ENCODE measurements at regions not wholly inside any gene's neighbourhood (a gene's known extent, or its start where the extent isn't known, plus 50 kb on each side); places are given as distances from the start of the nearest gene placed in this dataset.

- H4K20me1 ChIP-seq (ENCODE audit: insufficient read depth, low read length) = no peaks in the 10 kb centered on the region
- H2BK20ac ChIP-seq (ENCODE audit: low read depth, low read length) = 0 out of 2 replicates have a peak overlapping the region, but pooled peaks have one; percentile 16
- H3K4me2 ChIP-seq (ENCODE audit: low read depth, low read length) = no peak overlapping the region
- H2BK120ac ChIP-seq (ENCODE audit: low read depth, low read length) = peak overlapping the region; percentile 92; the same call in 1 of the 2 replicates
- H4K5ac ChIP-seq (ENCODE audit: low read depth, low read length) = no peak overlapping the region
- H2AK5ac ChIP-seq (ENCODE audit: low read depth, low read length) = no peak overlapping the region
- in situ Hi-C loops (cut with MboI; ENCODE audit: low sequenced_read_pairs) = loop anchor here (10.0 kb wide), 1 partner anchor 347 kb away; the partner anchor contains the start of gene RNF183
- peaks cover 17% of the 10 kb centered on the region for H3K4me1 ChIP-seq (ENCODE audit: control insufficient read depth, insufficient read depth, low read length)
- BruUV-seq (replicated peaks) = no TSS peak
- H3K9ac ChIP-seq (ENCODE audit: low read depth, low read length) = no peak overlapping the region
- ChIA-PET CTCF (no interaction called here), POLR2A (ENCODE audit: unreplicated experiment) (no interaction called here)
- no peak overlapping the region for H3K4me3 ChIP-seq (ENCODE audit: insufficient read depth, low read depth, low read length)
- H3K18ac ChIP-seq (ENCODE audit: low read depth, low read length) = no peak overlapping the region
- dilution Hi-C loops (cut with HindIII; ENCODE audit: low sequenced_read_pairs, unreplicated experiment) = no loop called here
- no CpG with 5 or more reads among the region's 3 CpGs for WGBS, 2 experiments (ENCODE audit: extremely low coverage in 2 of 2, insufficient read length in 1 of 2)
- peaks cover 30% of the 10 kb centered on the region for H3K9me1 ChIP-seq (ENCODE audit: insufficient read depth, low read length)
- H2BK5ac ChIP-seq (ENCODE audit: low read depth, low read length, poor library complexity, severe bottlenecking) = no peak overlapping the region
- H3K14ac ChIP-seq (replicated peaks; ENCODE audit: low read depth, low read length) = no peak overlapping the region
- peak overlapping the region; percentile 69 for H2AK9ac ChIP-seq (replicated peaks; ENCODE audit: low read depth, low read length, poor library complexity)
- H3K27ac ChIP-seq (ENCODE audit: insufficient read depth, low read length) = no peak overlapping the region
- H3K4ac ChIP-seq (ENCODE audit: low read depth, low read length) = 0 out of 2 replicates have a peak overlapping the region, but pooled peaks have one; percentile 78
- H4K8ac ChIP-seq (ENCODE audit: low read depth in 2 of 2, low read length in 2 of 2) = no peak overlapping the region
- TF ChIP-seq MAZ (IDR thresholded peaks at IDR 0.05; ENCODE audit: borderline replicate concordance, low read depth, low read length) (no peak), POLR2A (IDR thresholded peaks at IDR 0.05; ENCODE audit: low read depth, low read length) (no peak), RCOR1 (IDR thresholded peaks at IDR 0.05; ENCODE audit: insufficient replicate concordance, low read length) (no peak), RFX5 (IDR thresholded peaks at IDR 0.05; ENCODE audit: low read depth, low read length) (no peak), FOS (IDR thresholded peaks at IDR 0.05; ENCODE audit: low read depth, low read length) (no peak), ELK1 (IDR thresholded peaks at IDR 0.05; ENCODE audit: borderline replicate concordance, low read depth, low read length) (no peak), CHD1 (IDR thresholded peaks at IDR 0.05; ENCODE audit: low read depth, low read length) (no peak), MAFK (IDR thresholded peaks at IDR 0.05; ENCODE audit: low read depth, low read length) (no peak), RAD21 (IDR thresholded peaks at IDR 0.05; ENCODE audit: low read length) (no peak), USF2 (IDR thresholded peaks at IDR 0.05; ENCODE audit: low read depth, low read length) (no peak), CEBPB (IDR thresholded peaks at IDR 0.05; ENCODE audit: low read depth, low read length) (no peak), BHLHE40 (IDR thresholded peaks at IDR 0.05; ENCODE audit: low read depth, low read length) (no peak), CTCF (conservative IDR thresholded peaks at IDR 0.05; ENCODE audit: low read depth, low read length) (no peak), MXI1 (IDR thresholded peaks at IDR 0.05; ENCODE audit: borderline replicate concordance, low read depth, low read length) (no peak), NFE2L2 (IDR thresholded peaks at IDR 0.05; ENCODE audit: low read depth, low read length) (no peak), SMC3 (IDR thresholded peaks at IDR 0.05; ENCODE audit: low read depth, low read length) (no peak)
- no peaks in the 10 kb centered on the region for H3K27me3 ChIP-seq (ENCODE audit: control insufficient read depth, insufficient read depth, low read length)
- no peaks in the 10 kb centered on the region for H3K36me3 ChIP-seq (ENCODE audit: control insufficient read depth, insufficient read depth, low read length)
- no peak overlapping the region for H4K91ac ChIP-seq (ENCODE audit: insufficient read depth, low read depth, low read length)
- H2BK15ac ChIP-seq (ENCODE audit: low read depth, low read length) = 0 out of 3 replicates have a peak overlapping the region, but pooled peaks have one; percentile 38
- no peak overlapping the region for H3K23ac ChIP-seq (ENCODE audit: low read depth, low read length)
- H3K56ac ChIP-seq (ENCODE audit: extremely low read depth, insufficient read depth, low read length) = no peak overlapping the region
- 0 out of 4 replicates have a peak, but pooled peaks cover 0 to 3% of the 10 kb centered on the region in 2 experiments for H3K79me1 ChIP-seq (ENCODE audit: low read depth in 1 of 2, low read length in 2 of 2)
- no peak for ATAC-seq (ENCODE audit: low read depth)
- intact Hi-C loops (cut with micrococcal nuclease) = loop anchor here (10.0 kb wide), 1 partner anchor 377 kb away; the partner anchor contains the start of genes CDC26 and PRPF4
- no peak overlapping the region for H2AFZ ChIP-seq (replicated peaks; ENCODE audit: low read length, poor library complexity)
- no peak for DNase-seq
- no peaks in the 10 kb centered on the region for H3K9me3 ChIP-seq (ENCODE audit: control insufficient read depth, insufficient read depth, low read length)
Measured at GRCh38 chr9:113651896-113652295, 188.4 kb downstream of the RGS3 start.

All from IMR-90 (cell line).